ENCODE measurements at regions not wholly inside any gene's neighbourhood (a gene's known extent, or its start where the extent isn't known, plus 50 kb on each side); places are given as distances from the start of the nearest gene placed in this dataset.
A peak's percentile ranks its signal among the peaks of the same experiment; 100 is the strongest.
"Not testable (repeated sequence)": the region's sequence is repeated elsewhere in the genome, so short reads cannot be mapped to it uniquely, and the experiment has no call there.

GRCh38 chr9:135299239-135299590 lies 180.4 kb upstream of the PPP1R26 start:
- DNase-seq, result no peak

- no peak for DNase-seq
These were observed 179.8 kb upstream of the PPP1R26 start for GRCh38 chr9:135299651-135300345.

GRCh38 chr9:135300346-135301141 lies 179.0 kb upstream of the PPP1R26 start:
- DNase-seq, result no peak

GRCh38 chr9:135301271-135302263 lies 178.0 kb upstream of the PPP1R26 start:
- no peak for DNase-seq

GRCh38 chr9:135302329-135303279 lies 177.0 kb upstream of the PPP1R26 start:
- no peak for DNase-seq

GRCh38 chr9:135303280-135303647 lies 176.3 kb upstream of the PPP1R26 start:
- DNase-seq, result no peak

- no peak for DNase-seq
These were observed 175.6 kb upstream of the PPP1R26 start for GRCh38 chr9:135303865-135304499.

- DNase-seq, result no peak
These were observed 174.7 kb upstream of the PPP1R26 start for GRCh38 chr9:135304886-135305285.

- no peak for DNase-seq
These were observed 173.9 kb upstream of the PPP1R26 start for GRCh38 chr9:135305546-135306180.

GRCh38 chr9:135306699-135307098 lies 172.9 kb upstream of the PPP1R26 start:
- no peak for DNase-seq

GRCh38 chr9:135307300-135307699 lies 172.3 kb upstream of the PPP1R26 start:
- no peak for DNase-seq

GRCh38 chr9:135307919-135308318 lies 171.7 kb upstream of the PPP1R26 start:
- DNase-seq, result not testable (repeated sequence)

GRCh38 chr9:135308821-135309762 lies 170.5 kb upstream of the PPP1R26 start:
- DNase-seq, result peak; percentile 60

GRCh38 chr9:135309763-135310125 lies 169.8 kb upstream of the PPP1R26 start:
- DNase-seq, result no peak

- no peak for DNase-seq
These were observed 169.4 kb upstream of the PPP1R26 start for GRCh38 chr9:135310134-135310533.

GRCh38 chr9:135315572-135315971 lies 164.0 kb upstream of the PPP1R26 start:
- no peak for DNase-seq

- no peak for DNase-seq
These were observed 159.3 kb upstream of the PPP1R26 start for GRCh38 chr9:135320331-135320730.

- DNase-seq, result no peak
These were observed 158.6 kb upstream of the PPP1R26 start for GRCh38 chr9:135320943-135321342.

- DNase-seq, result no peak
These were observed 158.0 kb upstream of the PPP1R26 start for GRCh38 chr9:135321580-135321979.

GRCh38 chr9:135324329-135324728 lies 155.3 kb upstream of the PPP1R26 start:
- no peak for DNase-seq

All from retina (tissue), 1 donor.